GM19455 (cell line): ENCODE measurements at regions not wholly inside any gene's neighbourhood (a gene's known extent, or its start where the extent isn't known, plus 50 kb on each side); places are given as distances from the start of the nearest gene placed in this dataset.
"Not testable (repeated sequence)": the region's sequence is repeated elsewhere in the genome, so short reads cannot be mapped to it uniquely, and the experiment has no call there.

ENCODE experiments used
- ATAC-seq: cut with Tn5 transposase; IDR thresholded peaks from one replicate; pipeline ENCODE4 v1.9.1; 2021; ENCODE audit not compliant: unreplicated experiment

DNA sequence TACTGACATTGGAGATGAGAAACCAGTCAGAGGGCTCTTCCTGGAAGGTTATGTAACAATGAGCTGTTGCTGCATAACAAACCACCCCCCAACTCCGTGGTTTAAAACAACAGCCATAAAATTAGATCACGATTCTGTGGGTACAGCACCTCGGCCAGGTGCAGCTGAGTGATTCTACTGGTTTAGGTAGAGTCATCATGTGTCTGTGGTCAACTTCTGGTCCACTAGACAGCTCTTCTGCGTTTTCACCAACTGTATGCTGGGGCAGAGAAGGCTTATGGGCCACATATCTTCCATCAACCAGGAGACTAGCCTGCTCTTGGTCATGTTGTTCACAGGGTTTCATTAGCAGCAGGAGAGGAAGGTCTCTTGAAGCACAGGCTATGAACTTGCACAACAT is 585.5 kb downstream of the KCTD12 start:
- no peak for ATAC-seq

DNA sequence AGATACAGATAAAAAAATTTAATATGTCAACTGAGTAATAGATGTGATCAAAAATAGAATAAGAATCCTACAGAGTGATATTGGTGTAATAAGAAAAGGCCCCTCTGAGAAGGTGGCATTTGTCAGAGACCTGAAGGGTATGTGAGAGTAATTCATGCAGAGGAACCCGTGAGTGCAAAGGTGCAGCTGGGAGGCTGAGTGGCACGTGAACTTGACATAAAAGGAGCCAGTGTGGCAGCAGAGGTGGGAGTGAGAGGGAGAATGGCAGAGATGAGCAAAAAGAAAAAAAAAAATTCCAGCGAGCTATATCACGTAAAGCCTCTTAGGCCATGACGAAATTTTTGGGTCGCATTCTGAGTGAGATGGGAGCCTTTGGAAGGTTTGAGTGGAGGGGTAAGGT is 588.9 kb downstream of the KCTD12 start:
- no peak for ATAC-seq

DNA sequence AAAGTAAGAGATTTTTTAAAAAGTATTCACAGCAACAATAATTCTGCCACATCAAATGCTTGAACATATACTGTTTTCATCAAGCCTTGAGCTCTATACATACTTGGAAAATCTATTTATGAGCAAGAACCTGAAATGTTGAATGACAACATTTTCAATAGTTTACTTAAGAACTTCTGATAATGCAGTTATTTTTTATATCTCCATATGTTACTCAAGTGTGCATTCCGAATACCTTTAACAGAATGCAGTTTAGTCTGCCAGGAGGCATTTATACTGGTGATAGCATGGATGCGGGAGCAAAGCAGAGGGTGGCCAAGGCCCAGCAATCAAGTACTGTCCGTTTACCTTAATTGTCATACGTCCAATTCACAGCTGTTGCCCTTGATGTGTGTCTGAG is 589.5 kb downstream of the KCTD12 start:
- ATAC-seq: no peak

DNA sequence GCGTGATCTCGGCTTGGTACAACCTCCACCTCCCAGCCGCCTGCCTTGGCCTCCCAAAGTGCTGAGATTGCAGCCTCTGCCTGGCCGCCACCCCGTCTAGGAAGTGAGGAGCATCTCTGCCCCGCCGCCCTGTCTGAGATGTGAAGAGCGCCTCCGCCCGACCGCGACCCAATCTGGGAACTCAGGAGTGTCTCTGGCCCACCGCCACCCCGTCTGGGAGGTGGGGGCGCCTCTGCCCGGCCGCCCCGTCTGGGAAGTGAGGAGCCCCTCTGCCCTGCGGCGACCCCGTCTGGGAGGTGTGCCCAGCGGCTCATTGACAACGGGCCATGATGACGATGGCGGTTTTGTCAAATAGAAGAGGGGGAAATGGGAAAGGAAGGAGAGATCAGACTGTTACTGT is 591.2 kb downstream of the KCTD12 start:
- not testable (repeated sequence) for ATAC-seq

DNA sequence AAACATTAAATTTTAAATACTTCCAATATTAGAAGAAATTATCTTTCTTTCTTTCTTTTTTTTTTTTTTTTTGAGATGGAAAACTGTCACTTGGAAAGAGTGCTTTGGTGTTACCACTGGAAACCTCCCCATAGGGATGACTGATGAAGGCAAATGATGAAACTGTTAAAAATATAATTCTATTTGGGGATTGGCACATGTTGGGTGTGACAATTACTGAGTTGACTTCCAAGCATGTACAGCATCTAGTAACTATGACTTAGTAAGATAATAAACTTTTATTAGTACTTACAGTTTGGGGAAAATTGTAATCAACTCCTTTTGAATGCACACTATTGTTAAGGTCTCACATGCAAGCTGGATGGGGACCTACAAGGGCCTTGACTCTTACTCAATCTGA is 592.5 kb downstream of the KCTD12 start:
- no peak for ATAC-seq

DNA sequence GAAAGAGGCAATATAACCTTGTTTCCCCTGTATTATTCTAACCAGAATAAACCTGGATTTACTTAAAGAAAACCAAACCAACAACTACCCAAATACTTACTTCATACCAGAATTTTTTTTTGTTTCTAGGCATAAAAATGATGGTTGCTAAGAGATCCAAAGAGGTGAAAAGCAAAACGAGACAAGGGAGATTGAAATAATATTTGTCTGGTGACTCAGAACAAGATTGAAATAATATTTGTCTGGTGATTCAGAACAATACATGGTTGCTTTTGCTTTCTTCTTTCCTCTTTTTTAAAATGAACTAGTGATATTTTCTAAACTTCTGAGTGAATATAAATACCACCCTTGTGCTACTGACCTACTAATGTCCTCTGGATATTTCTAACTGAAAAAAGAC is 592.9 kb downstream of the KCTD12 start:
- ATAC-seq: no peak

DNA sequence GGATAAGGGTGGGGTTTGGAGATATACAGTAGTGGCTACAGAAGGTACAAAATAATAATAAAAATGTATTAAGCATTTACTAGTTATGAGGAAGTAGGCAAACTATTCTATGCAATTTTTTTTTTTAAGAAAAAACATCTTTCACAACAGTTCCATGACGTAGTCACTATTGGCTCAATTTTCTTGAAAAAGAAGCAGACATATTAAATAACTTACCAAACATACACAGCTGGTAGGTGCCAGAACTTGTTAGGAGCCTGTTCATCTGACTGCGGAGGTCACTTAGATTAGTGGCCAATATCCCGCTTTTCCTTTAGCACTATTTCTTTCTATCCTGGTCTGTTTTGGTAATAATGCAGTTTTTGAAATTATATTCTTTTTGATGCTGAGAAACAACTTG is 593.5 kb downstream of the KCTD12 start:
- ATAC-seq: no peak

DNA sequence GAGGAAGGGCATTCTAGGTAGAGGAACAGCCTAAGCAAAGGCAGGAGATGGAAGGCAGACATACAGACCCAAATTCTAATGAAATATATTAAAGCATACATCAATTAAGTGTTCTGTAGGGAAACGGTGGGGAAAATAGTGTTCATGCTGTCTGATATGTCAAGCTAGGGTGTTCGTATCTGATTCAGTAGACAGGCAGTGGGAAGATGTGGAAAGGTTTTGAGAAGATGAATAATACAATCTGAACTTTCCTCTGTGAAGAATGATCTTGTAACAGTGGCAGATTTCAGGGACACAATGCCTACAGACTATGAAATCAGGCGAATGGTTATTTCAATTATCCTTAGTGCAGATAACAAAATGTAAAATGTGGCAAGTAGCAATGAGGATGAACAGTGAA is 594.2 kb downstream of the KCTD12 start:
- no peak for ATAC-seq

DNA sequence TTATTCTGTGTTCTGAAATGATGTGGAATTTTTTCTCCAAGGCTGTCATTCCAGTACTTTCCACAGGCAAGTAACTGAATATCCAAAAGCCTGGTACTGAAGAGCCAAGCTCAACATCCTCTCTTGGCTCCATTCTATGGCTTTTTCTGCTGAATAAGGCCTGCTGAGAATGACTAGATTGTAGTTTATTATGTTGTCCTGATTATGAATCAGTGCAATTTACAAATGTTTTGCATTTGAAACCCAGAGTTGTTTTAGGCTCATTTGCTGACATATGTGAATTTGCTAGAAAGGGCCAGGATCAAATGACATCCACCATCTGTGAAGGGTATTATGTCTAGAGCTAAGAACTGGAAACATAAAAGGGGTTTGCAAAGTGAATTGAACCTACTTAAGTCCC is 596.6 kb downstream of the KCTD12 start:
- no peak for ATAC-seq

DNA sequence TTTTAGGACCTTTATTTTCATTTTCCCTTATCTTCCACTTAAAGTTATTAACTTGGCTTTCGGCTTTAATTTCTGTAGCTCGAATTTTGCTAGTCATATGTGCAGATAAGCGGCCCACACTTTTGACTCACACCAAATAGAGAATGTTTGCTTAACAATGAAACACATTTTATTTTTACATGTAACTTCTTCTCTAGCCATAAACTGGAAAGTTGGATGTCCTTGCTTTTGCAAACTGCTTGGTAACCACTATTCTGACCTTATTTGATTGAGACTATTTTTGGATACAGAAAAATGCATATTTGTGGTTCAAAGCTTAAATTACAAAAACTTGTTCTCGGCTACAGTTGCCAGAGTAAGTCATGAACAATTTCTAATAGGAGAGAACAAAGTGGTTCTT is 600.0 kb downstream of the KCTD12 start:
- ATAC-seq: no peak

DNA sequence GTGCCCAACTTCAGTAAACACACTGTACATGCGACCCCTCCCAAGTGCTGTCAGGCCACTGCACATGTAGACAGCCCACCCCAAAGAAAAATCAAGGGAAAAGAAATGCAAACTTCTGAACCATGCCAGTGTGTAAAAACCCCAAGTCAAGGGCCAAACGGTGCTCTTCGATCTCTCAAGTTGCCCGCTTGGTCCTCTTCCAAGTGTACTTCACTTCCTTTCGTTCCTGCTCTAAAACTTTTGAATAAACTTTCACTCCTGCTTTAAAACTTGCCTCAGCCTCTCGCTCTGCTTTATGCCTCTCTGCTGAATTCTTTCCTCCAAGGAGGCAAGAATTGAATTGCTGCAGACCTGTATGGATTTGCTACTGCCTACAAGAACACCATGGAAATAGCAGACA is 600.7 kb downstream of the KCTD12 start:
- ATAC-seq: no peak

DNA sequence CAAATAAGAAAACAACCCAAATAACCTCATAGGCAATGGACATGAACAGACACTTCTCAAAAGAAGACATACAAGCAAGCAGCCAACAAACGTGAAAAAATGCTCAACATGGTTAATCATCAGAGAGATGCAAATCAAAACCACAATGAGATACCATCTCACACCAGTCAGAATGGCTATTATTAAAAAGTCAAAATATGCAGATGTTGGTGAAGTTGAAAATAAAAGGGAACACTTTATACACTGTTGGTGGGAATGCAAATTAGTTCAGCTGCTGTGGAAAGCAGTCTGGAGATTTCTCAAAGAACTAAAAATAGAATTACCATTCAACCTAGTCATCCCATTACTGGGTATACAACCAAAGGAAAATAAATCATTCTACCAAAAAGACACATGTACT is 606.4 kb downstream of the KCTD12 start:
- not testable (repeated sequence) for ATAC-seq

DNA sequence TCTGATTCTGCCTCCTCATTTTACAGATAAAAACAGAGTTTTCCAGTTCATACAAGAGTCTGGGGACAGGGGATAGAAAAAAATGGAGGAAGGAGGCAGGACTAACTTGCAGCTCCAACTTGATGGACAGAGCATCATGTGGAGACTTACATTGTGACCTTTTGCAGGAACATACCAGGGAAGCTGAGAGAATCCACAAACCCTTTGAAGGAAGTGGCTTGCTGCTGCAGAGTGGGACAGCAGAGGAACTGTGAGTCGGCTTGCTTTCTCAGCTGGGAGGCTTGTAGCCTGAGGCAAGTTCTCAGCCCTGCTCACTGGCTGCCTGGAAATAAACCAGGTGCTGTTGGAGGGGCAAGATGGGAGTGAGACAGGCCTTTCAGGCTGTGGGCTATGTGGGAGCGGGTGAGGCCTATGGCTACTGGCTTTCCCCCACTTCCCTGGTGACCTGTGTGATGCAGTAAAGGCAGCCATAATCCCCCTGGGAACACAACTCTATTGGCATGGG is 614.4 kb downstream of the KCTD12 start:
- no peak for ATAC-seq

DNA sequence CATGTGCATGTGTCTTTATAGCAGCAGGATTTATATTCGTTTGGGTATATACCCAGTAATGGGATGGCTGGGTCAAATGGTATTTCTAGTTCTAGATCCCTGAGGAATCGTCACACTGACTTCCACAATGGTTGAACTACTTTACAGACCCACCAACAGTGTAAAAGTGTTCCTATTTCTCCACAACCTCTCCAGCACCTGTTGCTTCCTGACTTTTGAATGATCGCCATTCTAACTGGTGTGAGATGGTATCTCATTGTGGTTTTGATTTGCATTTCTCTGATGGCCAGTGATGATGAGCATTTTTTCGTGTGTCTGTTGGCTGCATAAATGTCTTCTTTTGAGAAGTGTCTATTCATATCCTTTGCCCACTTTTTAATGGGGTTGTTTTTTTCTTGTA is 617.9 kb downstream of the KCTD12 start:
- ATAC-seq: not testable (repeated sequence)

DNA sequence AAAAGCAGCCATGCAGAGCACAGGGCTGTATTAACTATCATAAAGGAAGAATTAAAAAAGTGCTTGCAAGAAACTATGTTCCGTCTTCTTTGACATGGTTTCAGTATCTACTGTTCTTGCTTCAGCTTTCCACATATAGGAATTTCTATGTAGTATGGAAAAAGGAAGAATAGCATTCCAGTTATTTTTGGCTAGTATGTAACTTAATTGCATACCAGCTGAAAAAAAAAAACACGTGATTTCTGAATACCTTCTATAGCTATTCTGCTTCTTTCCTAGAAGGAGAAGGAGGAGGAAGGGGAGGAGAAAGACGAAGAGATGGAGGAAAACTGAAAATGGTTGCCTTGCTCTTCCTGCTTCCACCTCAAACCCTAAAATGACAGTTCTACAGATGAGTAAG is 619.0 kb downstream of the KCTD12 start:
- ATAC-seq: no peak

DNA sequence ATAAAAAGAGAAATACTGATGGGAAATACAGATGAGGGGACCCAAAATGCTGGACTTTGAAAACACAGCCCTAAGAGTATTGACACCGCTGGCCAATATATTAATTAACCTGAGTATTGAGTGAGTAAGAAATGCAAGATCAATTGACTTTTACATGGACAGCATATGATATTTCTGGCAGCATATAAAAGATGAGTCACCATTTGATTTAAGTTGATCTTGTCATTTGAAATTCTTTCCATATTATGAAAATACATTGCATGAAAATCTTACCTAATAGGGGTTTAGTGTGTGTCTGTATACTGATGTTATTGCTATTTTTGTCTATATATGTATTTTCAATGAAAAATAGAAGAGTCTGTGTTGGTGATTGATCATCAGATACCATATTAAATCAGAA is 619.6 kb downstream of the KCTD12 start:
- ATAC-seq: no peak

DNA sequence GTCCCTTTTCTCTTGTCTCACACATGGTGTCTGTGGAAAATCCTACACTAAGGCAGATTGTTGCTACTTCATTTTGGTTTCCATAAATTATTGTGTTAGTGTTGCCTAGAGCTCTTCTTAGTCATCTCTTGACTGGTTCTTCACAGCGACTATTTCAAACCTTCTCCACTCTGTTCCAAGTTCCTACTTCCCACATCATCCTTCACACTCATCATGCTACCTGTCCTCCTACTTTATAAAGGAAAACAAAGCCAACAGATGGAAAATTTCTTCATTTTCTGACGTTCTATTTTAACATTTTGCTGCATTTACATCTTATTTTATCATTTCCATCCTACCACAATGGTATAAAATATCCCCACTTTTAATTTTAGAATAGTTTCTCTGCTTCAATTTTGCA is 614.1 kb downstream of the LMO7 start:
- no peak for ATAC-seq

DNA sequence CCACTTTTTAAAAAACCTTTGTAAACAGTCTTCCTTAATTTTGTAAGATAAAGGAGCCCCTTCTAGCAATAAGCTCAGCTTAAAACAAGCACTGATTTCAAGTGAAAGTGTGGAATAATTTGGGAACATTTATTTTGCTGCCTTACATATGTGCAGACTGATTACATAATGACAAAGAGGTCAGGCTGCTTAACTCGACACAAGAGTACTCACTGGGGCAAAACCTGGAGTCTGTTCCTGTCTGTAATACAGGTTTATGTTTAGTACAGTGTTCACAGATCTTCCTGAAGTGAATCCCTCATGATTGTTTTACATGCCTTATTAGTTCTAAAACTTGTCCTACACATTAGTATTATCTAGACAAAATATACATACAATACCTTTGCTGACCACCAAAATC is 609.8 kb downstream of the LMO7 start:
- ATAC-seq: no peak

DNA sequence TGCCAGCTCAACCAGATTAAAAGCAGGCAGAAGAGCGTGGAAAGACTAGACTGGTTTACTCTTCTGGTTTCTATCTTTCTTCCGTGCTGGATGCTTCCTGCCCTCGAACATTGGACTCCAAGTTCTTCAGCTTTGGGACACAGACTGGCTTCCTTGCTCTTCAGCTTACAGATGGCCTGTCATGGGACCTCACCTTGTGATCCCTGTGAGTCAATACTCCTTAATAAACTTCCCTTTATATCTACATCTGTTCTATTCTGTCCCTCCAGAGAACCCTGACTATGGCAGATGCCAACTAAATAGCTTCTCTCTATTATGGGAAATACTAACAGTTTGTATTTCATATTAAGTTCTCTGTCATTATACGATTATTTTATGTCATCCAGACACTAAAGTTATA is 609.1 kb downstream of the LMO7 start:
- ATAC-seq: no peak

DNA sequence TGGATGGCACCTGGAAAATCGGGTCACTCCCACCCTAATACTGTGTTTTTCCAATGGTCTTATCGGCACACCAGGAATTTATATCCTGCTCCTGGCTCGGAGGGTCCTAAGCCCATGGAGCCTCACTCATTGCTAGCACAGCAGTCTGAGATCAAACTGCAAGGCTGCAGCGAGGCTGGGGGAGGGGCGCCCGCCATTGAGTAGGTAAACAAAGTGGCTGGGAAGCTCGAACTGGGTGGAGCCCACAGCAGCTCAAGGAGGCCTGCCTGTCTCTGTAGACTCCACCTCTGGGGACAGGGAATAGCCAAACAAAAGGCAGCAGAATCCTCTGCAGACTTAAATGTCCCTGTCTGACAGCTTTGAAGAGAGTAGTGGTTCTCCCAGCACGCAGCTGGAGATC is 607.0 kb downstream of the LMO7 start:
- ATAC-seq: not testable (repeated sequence)

DNA sequence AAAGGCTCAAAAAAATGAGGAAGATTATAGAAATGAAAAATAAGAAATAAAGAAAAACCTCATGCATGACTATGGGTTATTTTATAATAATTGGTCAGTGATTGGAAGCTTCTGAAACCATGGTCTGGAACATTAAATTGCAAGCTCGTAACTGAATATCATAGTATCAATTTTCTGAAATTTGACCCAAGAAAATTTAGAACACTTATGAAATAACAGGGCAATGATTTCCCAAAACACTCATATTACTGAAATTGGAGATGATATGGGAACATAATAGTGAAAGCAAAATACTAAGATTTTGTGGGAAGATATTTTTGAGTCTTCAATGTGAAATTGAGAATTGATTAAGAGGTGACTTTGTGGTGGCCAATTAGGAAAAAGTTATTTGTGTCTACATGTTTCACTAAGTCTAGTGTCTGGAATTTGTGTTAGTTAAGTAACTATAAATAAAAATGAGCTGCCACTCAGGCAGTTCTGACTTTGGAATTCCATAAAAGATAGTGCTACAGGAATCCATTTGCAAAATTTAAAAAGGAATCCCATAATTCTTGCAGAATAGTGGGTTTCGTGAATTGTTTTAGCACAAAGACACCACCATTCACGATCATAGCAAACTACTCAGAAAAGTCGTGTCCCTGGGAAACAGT is 603.0 kb downstream of the LMO7 start:
- ATAC-seq: no peak

DNA sequence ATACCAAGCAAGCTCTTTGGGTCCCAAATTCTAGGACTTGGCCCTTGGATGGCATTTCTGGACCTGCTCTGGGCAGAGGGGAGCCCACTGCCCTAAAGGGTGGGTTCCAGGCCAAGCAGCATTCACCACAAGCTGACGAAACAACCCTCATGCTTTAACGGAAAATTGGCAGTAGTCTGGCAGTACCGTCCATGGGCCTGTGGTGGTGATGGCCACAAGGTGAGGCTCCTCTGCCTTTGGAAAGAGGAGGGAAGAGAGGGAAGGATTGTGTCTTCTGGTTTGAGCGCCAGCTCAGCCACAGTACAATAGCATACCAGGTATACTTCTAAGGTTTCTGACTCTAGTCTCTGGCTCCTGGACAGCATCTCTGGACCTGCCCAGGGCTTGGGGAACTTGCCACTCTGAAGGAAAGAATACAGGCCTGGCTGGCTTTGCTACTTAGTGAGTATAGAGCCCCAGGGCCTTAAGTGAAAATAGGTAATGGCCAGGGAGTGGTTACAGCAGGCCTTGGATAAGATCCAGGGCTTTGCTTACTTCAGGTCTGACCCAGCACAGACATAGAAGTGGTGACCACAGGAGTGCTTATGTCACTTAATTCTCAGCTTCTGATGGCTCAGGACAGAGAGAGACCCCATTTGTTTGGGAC is 595.5 kb downstream of the LMO7 start:
- no peak for ATAC-seq

DNA sequence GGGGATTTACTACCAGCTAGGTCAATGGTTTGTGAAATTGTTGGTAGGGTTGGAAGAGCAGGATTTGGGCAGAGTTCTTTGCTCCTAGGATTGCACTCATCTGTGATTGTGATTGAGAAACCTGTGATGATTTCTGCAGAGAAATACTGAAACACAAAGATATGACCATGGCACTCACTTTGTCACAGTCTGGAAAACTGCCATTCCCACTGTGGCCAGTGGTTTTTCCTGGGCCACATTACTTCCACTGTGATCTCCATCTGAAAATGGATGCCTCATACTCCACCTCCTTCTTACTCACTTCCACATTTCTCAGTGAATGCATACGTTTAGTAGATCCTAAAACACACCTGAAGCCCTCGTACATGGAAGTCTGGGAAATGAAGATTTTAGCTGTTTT is 593.2 kb downstream of the LMO7 start:
- ATAC-seq: no peak
